DMS114 treated with DMSO at 0.1 percent for 48 hours (cell line): ENCODE measurements at regions not wholly inside any gene's neighbourhood (a gene's known extent, or its start where the extent isn't known, plus 50 kb on each side); places are given as distances from the start of the nearest gene placed in this dataset.

Source experiments
- DNase-seq: peaks from one replicate; lab custom pipeline; 2025; ENCODE audit not compliant: unreplicated experiment; lab: John Stamatoyannopoulos, UW

- no peak for DNase-seq
Measured at GRCh38 chr4:179486570-179487335, 2044.5 kb upstream of the AGA start.

GRCh38 chr4:179492260-179493080, 2050.2 kb upstream of the AGA start:
- no peak for DNase-seq

DNA sequence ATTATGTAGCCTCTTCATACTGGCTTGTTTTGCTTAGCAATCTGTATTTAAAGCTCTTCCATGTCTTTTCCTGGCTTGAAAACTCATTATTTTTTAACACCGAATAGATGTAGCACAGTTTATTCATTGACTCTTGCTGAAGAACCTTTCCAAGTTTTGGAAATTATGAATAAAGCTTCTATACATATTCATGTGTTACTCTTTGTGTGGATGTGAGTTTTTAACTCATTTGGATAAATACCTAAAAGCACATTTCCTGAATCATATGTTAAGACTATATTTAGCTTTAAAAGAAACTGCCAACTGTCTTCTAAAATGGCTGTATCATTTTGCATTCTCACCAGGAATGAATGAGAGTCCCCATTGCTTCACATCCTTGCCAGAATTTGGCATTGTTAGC, 2061.7 kb upstream of the AGA start:
- DNase-seq, result no peak

GRCh38 chr4:179509489-179509888, 2067.3 kb upstream of the AGA start:
- DNase-seq, result no peak

GRCh38 chr4:179521952-179522351, 2079.7 kb upstream of the AGA start:
- no peak for DNase-seq

DNA sequence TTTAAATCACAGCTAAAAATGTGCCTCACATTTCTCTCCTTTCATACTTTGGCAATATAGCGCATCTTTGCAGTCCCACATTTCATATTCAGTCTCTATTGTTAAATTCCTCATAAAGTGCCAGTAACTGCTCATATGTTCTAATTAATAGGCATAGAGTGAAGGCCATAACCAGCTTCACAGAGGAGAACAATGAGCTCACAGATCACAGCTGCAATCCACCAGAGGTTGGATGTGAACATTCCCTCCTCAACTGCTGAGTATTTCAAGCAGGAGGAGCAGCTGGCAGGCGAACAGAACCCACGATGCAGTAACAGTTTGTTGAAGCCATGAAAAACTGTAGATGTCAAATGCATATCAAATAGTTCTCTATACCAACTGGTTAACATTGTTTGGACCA, 2088.7 kb upstream of the AGA start:
- DNase-seq, result no peak

GRCh38 chr4:179536694-179537093, 2094.5 kb upstream of the AGA start:
- no peak for DNase-seq

DNA sequence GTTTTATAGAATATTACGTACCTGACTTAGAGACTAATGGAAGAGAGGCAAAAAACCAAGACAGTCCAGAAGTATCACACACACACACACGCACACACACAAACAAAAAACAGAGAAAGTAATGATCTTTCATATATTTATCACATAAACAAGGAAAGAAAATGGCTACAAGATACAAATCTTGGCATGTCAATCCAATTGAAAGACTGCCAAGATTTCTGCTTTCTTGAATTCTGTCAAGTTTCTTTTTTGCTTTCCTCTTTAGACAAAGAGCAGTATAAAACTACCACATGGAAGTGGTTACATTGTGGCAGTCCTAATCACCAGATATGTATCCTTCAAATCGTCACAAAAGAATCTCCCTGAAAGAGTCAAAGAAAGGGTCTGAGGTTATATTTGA, 2097.4 kb upstream of the AGA start:
- no peak for DNase-seq

- DNase-seq, result no peak
Measured at GRCh38 chr4:179543771-179544170, 2101.5 kb upstream of the AGA start.

GRCh38 chr4:179544496-179544895, 2102.3 kb upstream of the AGA start:
- DNase-seq, result no peak

GRCh38 chr4:179552131-179552530, 2109.9 kb upstream of the AGA start:
- DNase-seq, result no peak

GRCh38 chr4:179563741-179564140, 2121.5 kb upstream of the AGA start:
- no peak for DNase-seq

DNA sequence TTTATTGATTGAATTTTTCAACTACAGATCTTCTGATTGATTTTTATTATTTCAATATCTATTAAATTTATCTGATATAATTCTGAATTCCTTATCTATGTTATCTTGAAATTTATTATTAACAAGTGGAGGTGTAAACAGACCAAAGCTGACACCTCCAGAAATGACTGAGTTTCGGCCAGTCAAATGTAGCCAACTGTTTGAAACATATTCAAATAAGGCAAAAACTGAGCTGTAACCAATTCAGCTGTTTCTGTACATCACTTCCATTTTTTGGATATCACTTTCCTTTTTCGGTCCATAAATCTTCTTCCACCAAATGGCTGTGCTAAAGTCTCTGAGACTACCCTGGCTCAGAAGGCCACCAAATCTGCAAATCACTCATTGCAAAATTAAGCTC, 2127.3 kb upstream of the AGA start:
- no peak for DNase-seq

DNA sequence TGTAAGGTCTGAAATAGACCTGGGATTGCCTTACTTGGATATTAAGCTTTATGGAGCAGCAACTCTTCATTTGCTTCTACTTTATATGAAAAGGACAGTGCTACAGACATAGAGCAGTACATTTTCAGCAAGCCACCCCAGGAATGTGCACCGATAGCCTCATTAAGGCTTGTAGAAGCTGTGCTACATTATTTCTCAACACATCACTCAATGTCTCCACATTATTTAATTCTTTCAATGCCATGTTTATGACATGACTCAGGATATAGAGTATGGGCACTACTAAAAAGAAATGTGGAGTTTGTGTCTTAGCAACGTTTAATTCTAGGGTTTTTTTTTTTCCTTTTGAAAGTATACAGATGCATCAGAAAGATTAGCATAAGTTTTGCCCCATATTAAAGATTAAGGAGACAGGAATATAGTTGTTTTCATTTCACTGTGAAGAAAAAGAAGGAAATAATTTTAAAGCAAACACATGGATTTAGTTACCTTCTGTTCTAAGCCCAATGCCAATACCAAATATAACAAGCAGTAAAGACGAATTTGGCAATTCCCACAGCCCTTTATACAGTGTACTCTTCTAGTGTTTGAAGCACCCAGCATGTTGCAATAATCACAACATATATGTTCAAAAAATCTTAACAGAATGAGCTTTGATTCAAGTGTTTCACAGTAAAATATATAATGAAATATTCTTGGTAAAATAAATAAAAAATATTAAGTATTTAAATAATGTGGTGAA, 2140.1 kb upstream of the AGA start:
- no peak for DNase-seq

DNA sequence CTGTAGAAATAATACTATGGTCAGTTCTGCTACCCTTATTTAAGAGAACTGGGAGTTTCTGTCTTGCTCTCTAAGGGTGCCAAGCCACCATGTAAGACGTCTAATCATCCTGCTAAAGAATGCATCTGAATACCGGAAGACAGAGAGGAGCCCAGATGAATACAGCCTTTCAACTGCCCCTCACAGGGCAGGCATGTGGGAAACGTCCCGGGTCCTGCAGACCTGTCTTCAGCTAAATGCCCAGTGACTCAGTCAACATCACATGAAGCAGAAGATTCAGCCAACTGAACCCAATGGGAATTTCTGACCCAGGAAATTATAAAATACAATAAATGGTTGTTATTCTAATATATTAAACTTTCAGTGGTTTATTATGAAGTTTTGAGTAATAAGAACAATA, 2141.0 kb upstream of the AGA start:
- no peak for DNase-seq

- no peak for DNase-seq
Measured at GRCh38 chr4:179584101-179584500, 2141.9 kb upstream of the AGA start.

DNA sequence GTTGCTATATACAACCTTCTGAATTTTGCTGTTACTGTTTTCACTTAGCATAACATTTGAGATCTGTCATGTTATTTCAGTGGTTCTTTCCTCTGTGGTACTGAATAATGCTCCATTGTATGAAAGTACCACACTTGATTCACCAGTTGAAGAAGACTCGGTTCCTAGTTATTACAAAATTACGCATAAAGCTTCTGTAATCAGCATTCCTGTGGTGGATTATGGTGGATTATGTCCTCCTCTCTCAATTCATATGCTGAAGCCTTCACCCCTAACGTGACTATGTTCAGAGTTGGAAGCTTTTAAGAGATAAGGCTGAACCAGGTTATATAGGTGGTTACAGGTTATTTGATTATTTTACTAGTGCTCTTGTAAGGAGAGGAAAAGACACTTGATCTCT, 2143.5 kb upstream of the AGA start:
- DNase-seq, result no peak

DNA sequence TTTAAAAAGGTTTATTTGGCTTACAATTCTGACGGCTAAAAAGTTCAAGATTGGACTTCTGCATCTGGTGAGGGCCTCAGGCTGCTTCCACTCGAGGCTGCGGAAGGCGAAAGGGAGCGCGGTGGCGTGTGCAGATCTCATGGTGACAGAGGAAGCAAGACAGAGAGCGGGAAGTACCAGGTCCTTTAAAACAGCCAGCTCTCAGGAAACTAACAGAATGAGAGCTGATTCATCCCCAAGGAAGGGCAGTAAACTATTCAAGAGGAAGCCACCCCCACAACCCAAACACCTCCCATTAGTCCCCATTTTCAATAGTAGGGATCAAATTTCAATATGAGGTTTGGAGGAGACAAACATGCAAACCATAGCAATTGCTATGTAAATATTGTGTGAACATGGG, 2144.2 kb upstream of the AGA start:
- DNase-seq, result no peak

GRCh38 chr4:179595671-179596410, 2153.6 kb upstream of the AGA start:
- no peak for DNase-seq

DNA sequence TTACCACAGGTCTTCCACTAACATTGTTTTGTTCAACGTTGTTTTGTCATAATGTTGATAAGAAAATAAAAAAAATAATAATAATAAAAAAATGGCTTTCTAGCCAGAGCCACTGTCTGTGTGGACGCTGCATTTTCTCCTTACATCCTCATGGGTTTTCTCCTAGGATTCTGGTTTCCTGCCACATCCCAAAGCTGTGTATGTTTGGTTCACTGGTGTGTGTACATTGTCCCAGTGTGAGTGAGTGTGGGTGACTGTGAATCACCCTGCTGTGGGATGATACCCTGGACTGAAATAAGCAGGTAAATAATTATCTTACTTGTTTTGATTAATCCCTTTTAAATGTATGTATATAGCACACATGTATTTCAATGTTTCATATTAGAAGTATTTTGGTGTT, 2154.4 kb upstream of the AGA start:
- no peak for DNase-seq

- DNase-seq, result no peak
Measured at GRCh38 chr4:179597301-179597700, 2155.1 kb upstream of the AGA start.
